ENCODE measurements at regions not wholly inside any gene's neighbourhood (a gene's known extent, or its start where the extent isn't known, plus 50 kb on each side); places are given as distances from the start of the nearest gene placed in this dataset.

DNA sequence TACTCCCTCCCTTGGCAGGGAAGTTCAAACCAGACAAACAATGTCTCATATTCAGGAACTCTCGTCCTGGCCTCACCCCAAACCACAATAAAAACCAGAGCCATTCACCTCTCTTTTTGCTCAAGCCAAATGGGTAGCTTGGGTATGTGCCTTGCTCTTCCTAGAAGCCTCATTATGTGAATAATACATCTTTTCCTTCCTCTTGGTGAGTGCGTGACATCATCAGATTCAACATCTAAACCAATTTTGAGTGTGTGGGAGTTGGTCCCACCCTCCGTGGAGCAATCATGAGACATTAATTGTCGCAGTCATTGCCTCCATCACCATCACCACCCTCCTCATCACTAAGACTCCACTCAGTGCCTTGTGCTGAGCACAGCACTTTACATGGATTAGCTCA is 482.9 kb downstream of the PTPRU start:
- TF ChIP-seq, protein P1, sequence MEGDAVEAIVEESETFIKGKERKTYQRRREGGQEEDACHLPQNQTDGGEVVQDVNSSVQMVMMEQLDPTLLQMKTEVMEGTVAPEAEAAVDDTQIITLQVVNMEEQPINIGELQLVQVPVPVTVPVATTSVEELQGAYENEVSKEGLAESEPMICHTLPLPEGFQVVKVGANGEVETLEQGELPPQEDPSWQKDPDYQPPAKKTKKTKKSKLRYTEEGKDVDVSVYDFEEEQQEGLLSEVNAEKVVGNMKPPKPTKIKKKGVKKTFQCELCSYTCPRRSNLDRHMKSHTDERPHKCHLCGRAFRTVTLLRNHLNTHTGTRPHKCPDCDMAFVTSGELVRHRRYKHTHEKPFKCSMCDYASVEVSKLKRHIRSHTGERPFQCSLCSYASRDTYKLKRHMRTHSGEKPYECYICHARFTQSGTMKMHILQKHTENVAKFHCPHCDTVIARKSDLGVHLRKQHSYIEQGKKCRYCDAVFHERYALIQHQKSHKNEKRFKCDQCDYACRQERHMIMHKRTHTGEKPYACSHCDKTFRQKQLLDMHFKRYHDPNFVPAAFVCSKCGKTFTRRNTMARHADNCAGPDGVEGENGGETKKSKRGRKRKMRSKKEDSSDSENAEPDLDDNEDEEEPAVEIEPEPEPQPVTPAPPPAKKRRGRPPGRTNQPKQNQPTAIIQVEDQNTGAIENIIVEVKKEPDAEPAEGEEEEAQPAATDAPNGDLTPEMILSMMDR (IDR thresholded peaks at IDR 0.05), result no peak
- no peak for TF ChIP-seq POLR2A (IDR thresholded peaks at IDR 0.05; ENCODE audit: low read depth)
- TF ChIP-seq POLR2AphosphoS5 (IDR thresholded peaks at IDR 0.05), result no peak

Data from esophagus muscularis mucosa (tissue), 3 donors.